Large intestine (tissue), 3 donors: ENCODE measurements at regions not wholly inside any gene's neighbourhood (a gene's known extent, or its start where the extent isn't known, plus 50 kb on each side); places are given as distances from the start of the nearest gene placed in this dataset.

Source experiments
- DNase-seq, 2 donors: peaks; one replicate each; pipeline versions ENCODE4 v3.0.0 to v3.0.0-alpha.2; 2013
- H3K27ac ChIP-seq: one replicate; pipeline ENCODE4 v1.5.1; 2013; ENCODE audit warnings: low read length
- H3K27me3 ChIP-seq: 2 replicates; pipeline ENCODE4 v1.6.1; 2013; ENCODE audit warnings: low read length; ENCODE audit not compliant: control insufficient read depth, insufficient read depth
- H3K36me3 ChIP-seq: 2 replicates; pipeline ENCODE4 v1.6.1; 2013; ENCODE audit warnings: low read length; ENCODE audit not compliant: control insufficient read depth, insufficient read depth
- H3K4me1 ChIP-seq: one replicate; pipeline ENCODE4 v1.6.1; 2013; ENCODE audit warnings: low read length; ENCODE audit not compliant: control insufficient read depth, insufficient read depth
- H3K4me3 ChIP-seq: one replicate; pipeline ENCODE4 v1.5.1; 2013; ENCODE audit warnings: low read length
- H3K9me3 ChIP-seq: one replicate; pipeline ENCODE4 v1.6.1; 2013; ENCODE audit warnings: mild to moderate bottlenecking, low read depth, low read length, moderate library complexity; ENCODE audit not compliant: control insufficient read depth
- WGBS: methylation state at CpG from one replicate; pipeline ENCODE4 v1.1.5; 2013; ENCODE audit warnings: low lambda C conversion rate; ENCODE audit not compliant: insufficient coverage; 5-methylcytosine and 5-hydroxymethylcytosine counted together

DNA sequence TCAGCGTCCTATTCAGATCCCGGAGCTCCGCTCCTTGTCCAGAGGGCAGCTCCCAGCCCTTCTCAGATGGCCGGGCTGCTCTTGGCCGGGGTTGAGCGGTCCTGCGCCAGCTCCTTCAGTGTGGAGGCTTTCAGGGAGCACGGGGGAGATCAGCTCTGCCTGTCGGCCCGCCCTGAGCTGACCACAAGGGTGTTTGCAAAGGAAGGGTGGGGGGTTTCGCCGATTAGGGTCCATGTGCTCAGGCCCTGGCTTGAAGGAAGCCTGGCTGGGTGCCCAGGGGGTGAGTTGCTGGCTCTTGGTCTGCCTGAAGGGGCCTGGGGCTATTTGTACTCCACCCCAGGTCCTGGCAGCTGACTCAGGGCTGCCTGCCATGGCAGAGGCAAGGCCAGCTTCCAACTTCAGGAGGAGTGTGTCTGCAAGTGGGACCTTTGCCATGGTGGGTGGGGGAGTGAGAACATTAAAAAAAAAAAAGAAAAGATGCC is 250.1 kb upstream of the KLF4 start:
- no peaks in the 10 kb centered on the region for H3K9me3 ChIP-seq

DNA sequence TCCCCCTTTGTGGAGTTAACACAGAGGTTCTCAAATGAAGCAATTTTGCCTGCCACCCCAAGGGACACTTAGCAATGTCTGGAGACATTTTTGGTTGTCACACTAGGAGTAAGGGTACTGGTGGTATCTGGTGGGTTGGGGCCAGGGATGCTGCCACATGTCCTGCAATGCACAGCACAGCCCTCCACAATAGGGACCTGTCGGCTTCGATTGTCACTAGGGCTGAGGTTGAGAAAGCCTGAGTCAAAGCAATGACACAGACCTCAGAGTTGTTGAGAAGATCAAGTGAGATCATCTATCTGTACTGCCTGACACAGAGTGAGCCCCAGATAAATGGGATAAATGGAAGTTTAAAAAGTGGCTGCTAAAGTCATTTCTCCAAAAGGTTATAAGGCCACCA is 249.2 kb upstream of the KLF4 start:
- H3K27ac ChIP-seq, result no peak overlapping the region
- no peak overlapping the region for H3K4me3 ChIP-seq
- no peaks in the 10 kb centered on the region for H3K36me3 ChIP-seq
- H3K4me1 ChIP-seq, result no peaks in the 10 kb centered on the region
- no peak for DNase-seq
- no CpG with 5 or more reads among the region's 2 CpGs for WGBS
- no peaks in the 10 kb centered on the region for H3K9me3 ChIP-seq
- H3K27me3 ChIP-seq, result no peaks in the 10 kb centered on the region

More for the DNA sequence above, 250.1 kb upstream of the KLF4 start:
- H3K27ac ChIP-seq, result no peak overlapping the region
- H3K36me3 ChIP-seq, result no peaks in the 10 kb centered on the region
- DNase-seq, result no peak
- no CpG with 5 or more reads among the region's 12 CpGs for WGBS
- H3K27me3 ChIP-seq, result no peaks in the 10 kb centered on the region
- no peaks in the 10 kb centered on the region for H3K4me1 ChIP-seq
- no peak overlapping the region for H3K4me3 ChIP-seq

DNA sequence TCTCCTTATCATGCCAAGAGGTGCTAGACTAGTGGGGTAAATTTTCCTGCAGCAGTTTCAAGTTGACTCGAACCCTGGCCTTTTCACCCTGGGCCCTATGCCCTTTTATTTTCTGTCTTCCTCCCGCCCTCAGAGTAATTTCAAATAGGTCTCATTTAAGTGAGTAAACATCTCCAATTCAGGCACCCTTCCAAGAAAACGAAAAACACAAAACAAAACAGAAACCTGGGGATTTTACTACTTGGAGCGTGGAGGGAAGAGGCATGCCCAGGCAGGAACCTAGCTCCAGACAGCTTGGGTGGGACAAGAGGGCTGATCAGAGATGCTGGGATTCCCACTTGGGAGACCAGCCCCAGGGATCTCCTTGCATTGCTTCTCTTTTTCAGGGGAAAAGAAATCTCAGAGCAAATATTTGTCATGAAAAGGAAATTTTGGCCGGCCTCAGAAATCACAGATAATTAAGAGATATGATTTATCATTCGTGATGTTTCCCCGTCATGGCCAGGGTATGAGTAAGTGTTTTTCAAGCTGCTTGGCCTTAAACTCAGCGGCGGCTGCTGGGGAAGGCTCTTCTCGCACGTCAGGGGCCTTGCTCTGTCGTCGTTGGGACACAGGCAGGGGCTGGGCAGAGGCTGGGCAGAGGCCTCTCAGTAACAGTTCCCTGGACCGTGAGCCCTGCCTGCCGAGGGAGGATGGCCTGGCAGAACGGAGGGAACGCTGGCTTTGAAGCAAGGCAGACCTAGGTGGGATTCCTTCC is 248.6 kb upstream of the KLF4 start:
- DNase-seq, result no peak
- Histone ChIP-seq H3K9me3 (no peaks in the 10 kb centered on the region), H3K4me1 (no peaks in the 10 kb centered on the region), H3K27ac (no peak overlapping the region), H3K4me3 (no peak overlapping the region), H3K36me3 (no peaks in the 10 kb centered on the region), H3K27me3 (no peaks in the 10 kb centered on the region)
- WGBS, result 53% methylated on average over 2 of the region's 17 CpGs

DNA sequence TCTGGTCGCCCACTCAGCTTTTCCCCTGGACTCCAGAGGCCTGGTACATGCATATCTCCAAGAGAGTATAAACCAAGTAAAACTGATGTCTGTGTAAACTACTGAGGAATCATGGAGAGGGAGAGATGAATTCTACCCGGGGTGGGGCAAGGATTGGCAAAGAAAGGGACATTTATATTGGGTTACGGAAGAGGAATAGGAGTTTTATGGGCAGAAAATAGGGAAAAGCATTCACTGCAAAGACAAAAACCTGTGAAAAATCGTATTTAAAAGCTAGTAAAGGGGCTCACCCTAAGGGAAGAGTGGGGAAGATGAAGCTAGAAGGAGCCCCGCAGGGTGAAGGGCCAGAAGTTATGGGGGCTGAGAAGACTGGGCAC is 248.0 kb upstream of the KLF4 start:
- 100% methylated on average over 1 of the region's 5 CpGs for WGBS
- Histone ChIP-seq H3K27ac (no peak overlapping the region), H3K9me3 (no peaks in the 10 kb centered on the region), H3K36me3 (no peaks in the 10 kb centered on the region), H3K4me3 (no peak overlapping the region), H3K4me1 (no peaks in the 10 kb centered on the region), H3K27me3 (no peaks in the 10 kb centered on the region)
- DNase-seq, result no peak

DNA sequence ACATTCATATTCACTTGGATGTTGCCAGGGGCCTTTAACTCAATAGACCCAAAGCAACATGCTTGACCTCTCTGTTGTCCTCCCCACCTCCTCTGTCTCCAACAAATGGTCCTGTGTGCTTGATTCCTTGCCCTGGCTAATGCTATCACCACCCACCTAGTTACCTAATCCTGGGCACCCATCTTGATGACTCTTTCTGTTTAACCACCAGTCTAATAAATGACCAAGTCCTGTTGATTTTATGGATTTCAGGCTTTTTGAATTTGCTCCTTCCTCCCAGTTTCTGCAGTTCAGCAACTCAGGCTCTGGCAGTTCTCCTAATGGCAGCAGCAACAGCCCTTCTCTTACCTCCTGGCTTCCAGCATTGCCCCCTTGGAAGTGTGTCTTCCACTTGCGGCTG is 246.3 kb upstream of the KLF4 start:
- H3K4me1 ChIP-seq, result no peaks in the 10 kb centered on the region
- WGBS, result 100% methylated on average over 1 of the region's 1 CpG

DNA sequence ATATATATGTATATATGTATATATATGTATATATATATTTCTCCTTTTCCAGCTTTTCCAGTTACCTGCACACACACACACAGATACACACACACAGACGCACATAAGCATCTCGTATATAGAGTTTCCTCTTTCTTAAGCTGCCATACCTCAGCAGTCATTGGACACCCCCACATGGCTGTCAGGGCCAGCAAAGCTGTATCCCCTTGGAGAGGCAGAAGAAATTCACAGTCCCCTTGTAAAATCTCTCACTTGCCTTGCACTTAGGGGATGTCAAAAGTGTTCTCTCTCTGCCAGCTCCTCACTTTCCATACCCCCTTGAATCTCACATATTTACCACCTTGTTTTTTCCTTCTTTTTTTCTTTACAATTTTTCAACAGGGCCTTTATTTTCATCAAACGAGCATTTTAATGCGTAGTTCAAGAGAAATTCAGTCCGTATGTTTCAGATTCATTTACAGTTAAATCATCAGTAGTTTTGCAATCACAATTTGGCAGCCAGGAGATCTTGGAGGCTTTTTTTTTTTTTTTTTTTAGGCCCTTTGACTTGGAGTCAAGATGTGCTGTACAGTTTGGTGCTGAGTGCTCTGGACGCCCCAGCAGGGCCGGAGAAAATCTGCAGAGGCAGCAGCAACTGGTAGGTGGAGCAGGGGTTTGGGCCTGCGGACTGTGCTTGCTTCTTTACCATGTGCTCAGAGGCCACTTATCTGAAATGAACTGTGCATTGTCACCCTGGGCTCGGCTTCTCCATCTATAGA is 244.9 kb upstream of the KLF4 start:
- no peak overlapping the region for H3K27ac ChIP-seq
- no peaks in the 10 kb centered on the region for H3K9me3 ChIP-seq
- H3K36me3 ChIP-seq, result no peaks in the 10 kb centered on the region
- H3K4me1 ChIP-seq, result no peaks in the 10 kb centered on the region
- 90% methylated on average over 2 of the region's 9 CpGs for WGBS
- H3K4me3 ChIP-seq, result no peak overlapping the region
- no peaks in the 10 kb centered on the region for H3K27me3 ChIP-seq
- no peak for DNase-seq

More for the DNA sequence above, 246.3 kb upstream of the KLF4 start:
- no peak overlapping the region for H3K4me3 ChIP-seq
- no peaks in the 10 kb centered on the region for H3K9me3 ChIP-seq
- H3K36me3 ChIP-seq, result no peaks in the 10 kb centered on the region
- no peak overlapping the region for H3K27ac ChIP-seq
- H3K27me3 ChIP-seq, result no peaks in the 10 kb centered on the region
- no peak for DNase-seq

DNA sequence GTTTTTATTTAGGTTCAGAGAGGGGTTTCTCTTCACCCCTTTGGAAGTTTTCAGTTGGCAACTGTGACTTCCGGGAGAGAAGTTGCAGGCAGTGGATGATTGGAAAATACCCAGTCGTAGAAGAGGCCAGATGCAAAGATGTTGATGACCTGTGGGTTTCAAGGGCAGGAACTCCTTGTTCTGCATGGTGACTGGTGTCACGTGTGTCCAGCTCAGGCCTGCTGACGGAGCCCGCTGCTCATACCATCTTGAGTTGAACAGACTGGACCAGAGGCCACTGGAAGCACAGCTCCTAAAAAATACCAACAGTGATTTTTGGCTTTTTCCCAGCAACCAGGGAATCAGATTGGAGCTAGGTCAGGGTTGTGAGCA is 243.9 kb upstream of the KLF4 start:
- H3K4me3 ChIP-seq, result no peak overlapping the region
- H3K9me3 ChIP-seq, result no peaks in the 10 kb centered on the region
- no peak for DNase-seq
- no peaks in the 10 kb centered on the region for H3K4me1 ChIP-seq
- no CpG with 5 or more reads among the region's 5 CpGs for WGBS
- no peaks in the 10 kb centered on the region for H3K36me3 ChIP-seq
- no peaks in the 10 kb centered on the region for H3K27me3 ChIP-seq
- no peak overlapping the region for H3K27ac ChIP-seq

DNA sequence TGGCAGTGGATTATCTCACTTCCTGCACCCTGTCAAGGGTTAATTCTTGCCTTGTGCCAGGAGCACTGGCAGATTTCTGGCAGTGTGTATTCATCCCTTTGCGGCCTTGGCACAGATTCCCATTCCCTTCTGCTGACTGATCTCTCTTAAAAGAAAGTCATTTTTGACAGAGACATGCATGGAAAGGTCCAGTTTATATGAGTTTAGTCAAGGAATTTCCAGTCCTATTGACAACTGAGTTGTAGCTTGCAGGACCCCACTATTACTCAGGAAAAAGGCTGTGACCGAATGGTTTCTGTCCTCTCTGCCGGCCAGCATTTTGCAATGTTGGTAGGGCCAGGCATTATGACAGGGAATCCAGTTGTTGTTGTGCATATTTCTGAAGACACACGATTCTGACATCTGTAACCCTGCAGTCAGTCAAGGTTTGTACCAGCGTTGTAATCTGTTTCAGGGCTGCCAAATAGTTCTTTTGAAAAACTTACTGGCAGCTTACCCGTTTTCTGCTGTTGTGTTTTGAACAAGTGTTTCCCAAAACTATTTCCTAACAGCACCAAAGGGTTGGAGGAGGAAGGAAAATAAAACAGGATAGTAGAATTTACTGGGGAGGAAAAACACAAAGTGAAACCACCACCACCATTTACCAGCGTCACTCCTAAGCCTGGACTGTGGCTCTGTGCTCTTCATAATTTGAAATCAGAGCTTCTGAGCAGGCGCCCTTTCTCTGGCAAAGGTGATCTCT is 243.4 kb upstream of the KLF4 start:
- no CpG with 5 or more reads among the region's 8 CpGs for WGBS
- DNase-seq, result no peak
- Histone ChIP-seq H3K27me3 (no peaks in the 10 kb centered on the region), H3K27ac (no peak overlapping the region), H3K4me1 (no peaks in the 10 kb centered on the region), H3K9me3 (no peaks in the 10 kb centered on the region), H3K4me3 (no peak overlapping the region), H3K36me3 (no peaks in the 10 kb centered on the region)

DNA sequence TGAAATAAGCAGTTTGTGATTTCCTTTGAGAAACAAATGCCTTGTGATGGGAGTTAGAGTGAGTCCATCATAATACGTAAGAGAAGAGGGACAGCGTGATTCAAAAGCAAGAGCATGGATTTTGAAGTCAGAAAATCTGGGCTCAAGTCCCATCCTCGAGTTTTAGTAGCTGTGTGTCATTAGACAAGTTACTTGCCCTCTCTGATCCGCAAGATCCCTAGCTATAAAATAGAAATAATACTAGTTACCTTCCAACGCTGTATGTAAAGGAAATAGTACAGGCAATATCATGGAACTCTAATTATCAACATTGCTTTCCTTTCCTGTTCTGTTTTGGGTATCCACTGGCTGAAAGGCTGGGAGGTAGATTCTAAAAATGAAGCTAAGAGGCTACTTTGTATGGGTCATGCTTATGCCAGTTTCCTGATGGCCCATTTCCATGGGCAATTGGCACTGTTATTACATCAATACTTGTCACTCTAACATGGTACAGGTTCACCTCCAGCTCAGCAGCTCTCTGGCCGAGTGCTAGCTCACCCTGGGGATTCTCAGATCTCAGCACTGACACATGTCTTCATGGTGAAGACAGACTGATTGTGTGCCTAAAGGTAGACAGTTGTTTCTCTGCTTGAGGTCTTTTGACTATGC is 241.7 kb upstream of the KLF4 start:
- Histone ChIP-seq H3K9me3 (no peaks in the 10 kb centered on the region), H3K27me3 (no peaks in the 10 kb centered on the region), H3K4me3 (no peak overlapping the region), H3K27ac (no peak overlapping the region), H3K36me3 (no peaks in the 10 kb centered on the region), H3K4me1 (no peaks in the 10 kb centered on the region)
- DNase-seq, result no peak
- WGBS, result 93% methylated on average over 2 of the region's 6 CpGs

DNA sequence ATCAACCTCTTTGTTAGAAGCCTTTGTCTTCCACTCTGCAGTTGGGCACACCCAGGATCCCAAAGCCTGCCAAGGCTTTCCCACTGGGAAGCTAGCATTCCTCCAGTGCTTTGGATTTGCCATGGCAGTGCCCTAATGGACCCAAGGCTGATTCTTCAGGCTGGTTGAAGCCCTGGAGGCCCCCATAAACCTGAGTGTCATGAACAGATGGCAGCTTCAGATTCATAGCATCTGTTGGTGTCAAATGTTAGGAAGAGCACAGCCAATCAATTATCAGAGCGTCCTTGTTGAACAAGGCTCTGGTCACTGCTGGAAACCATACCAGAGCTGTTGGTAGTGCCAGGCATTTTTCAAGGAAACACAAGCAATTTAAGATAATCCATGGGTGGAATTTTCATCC is 241.1 kb upstream of the KLF4 start:
- WGBS, result no CpG with 5 or more reads among the region's 1 CpG
- no peak overlapping the region for H3K27ac ChIP-seq
- no peak overlapping the region for H3K4me3 ChIP-seq
- no peaks in the 10 kb centered on the region for H3K4me1 ChIP-seq
- no peaks in the 10 kb centered on the region for H3K9me3 ChIP-seq
- DNase-seq, result no peak
- no peaks in the 10 kb centered on the region for H3K36me3 ChIP-seq
- H3K27me3 ChIP-seq, result no peaks in the 10 kb centered on the region
